ENCODE measurements at regions not wholly inside any gene's neighbourhood (a gene's known extent, or its start where the extent isn't known, plus 50 kb on each side); places are given as distances from the start of the nearest gene placed in this dataset.
"Not testable (repeated sequence)": the region's sequence is repeated elsewhere in the genome, so short reads cannot be mapped to it uniquely, and the experiment has no call there.

- TF ChIP-seq POLR2A, CTCF (IDR thresholded peaks at IDR 0.05): not testable (repeated sequence)
These were observed 57.3 kb upstream of the PIP4K2A start for GRCh38 chr10:22771631-22772030.

All from uterus (tissue), 2 donors.